ENCODE measurements at regions not wholly inside any gene's neighbourhood (a gene's known extent, or its start where the extent isn't known, plus 50 kb on each side); places are given as distances from the start of the nearest gene placed in this dataset.

GRCh38 chr4:81589262-81589661 is 117.6 kb upstream of the RASGEF1B start:
- no peak for TF ChIP-seq EZH2 (IDR thresholded peaks at IDR 0.05)
- TF ChIP-seq, protein P1, sequence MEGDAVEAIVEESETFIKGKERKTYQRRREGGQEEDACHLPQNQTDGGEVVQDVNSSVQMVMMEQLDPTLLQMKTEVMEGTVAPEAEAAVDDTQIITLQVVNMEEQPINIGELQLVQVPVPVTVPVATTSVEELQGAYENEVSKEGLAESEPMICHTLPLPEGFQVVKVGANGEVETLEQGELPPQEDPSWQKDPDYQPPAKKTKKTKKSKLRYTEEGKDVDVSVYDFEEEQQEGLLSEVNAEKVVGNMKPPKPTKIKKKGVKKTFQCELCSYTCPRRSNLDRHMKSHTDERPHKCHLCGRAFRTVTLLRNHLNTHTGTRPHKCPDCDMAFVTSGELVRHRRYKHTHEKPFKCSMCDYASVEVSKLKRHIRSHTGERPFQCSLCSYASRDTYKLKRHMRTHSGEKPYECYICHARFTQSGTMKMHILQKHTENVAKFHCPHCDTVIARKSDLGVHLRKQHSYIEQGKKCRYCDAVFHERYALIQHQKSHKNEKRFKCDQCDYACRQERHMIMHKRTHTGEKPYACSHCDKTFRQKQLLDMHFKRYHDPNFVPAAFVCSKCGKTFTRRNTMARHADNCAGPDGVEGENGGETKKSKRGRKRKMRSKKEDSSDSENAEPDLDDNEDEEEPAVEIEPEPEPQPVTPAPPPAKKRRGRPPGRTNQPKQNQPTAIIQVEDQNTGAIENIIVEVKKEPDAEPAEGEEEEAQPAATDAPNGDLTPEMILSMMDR (IDR thresholded peaks at IDR 0.05): no peak

Measured in neural progenitor cell (in vitro differentiated cells).